T-cell (primary cell): ENCODE measurements at regions not wholly inside any gene's neighbourhood (a gene's known extent, or its start where the extent isn't known, plus 50 kb on each side); places are given as distances from the start of the nearest gene placed in this dataset.

Source experiments
- ATAC-seq, 4 experiments: fragments of 200-7000 bp in 3 of 4; fragments of 150-1000 bp in 1 of 4; cut with Tn5 transposase; replicated peaks in 1 of 4; 1 replicate in 3 of 4; 2 replicates in 1 of 4; pipeline ENCODE4 v1.10.0; 2021; ENCODE audit warnings: moderate library complexity in 3 of 4, mild to moderate bottlenecking in 2 of 4, moderate number of reproducible peaks in 1 of 4
- CTCF ChIA-PET, 2 donors: fragments of 300-600 bp; sonication (Branson Sonifier 250); formaldehyde crosslinking; loops; one replicate each; lab custom pipeline; 2022; ENCODE audit warnings: antibody characterized with exemption in 2 of 2; lab: Charles Lee
- POLR2A ChIA-PET, 2 donors: fragments of 300-600 bp; sonication (Branson Sonifier 250); formaldehyde crosslinking; loops; one replicate each; lab custom pipeline; 2022; ENCODE audit warnings: antibody characterized with exemption in 2 of 2; lab: Charles Lee
- DNase-seq, 35 experiments: peaks; one replicate each; pipeline versions ENCODE4 v3.0.0 to v3.0.0-alpha.2; 2013 to 2023
- H3K27ac ChIP-seq: one replicate; pipeline ENCODE4 v1.5.1; 2013; ENCODE audit warnings: low read length
- H3K27me3 ChIP-seq, 2 experiments: replicated peaks in 1 of 2; 1 replicate in 1 of 2; 2 replicates in 1 of 2; pipeline versions ENCODE4 v1.6.1 to v1.7.0; 2013; ENCODE audit warnings: low read length in 1 of 2, mixed read lengths in 1 of 2; ENCODE audit not compliant: control insufficient read depth in 2 of 2, insufficient read depth in 2 of 2; ENCODE audit errors: extremely low read depth in 1 of 2
- H3K36me3 ChIP-seq, 2 donors: 1 replicate in 1 of 2; 2 replicates in 1 of 2; pipeline versions ENCODE4 v1.6.1 to v1.7.0; 2013; ENCODE audit warnings: low read length in 1 of 2; ENCODE audit not compliant: control insufficient read depth in 2 of 2, insufficient read depth in 1 of 2; ENCODE audit errors: extremely low read depth in 1 of 2
- H3K4me1 ChIP-seq, 2 experiments: 1 replicate in 1 of 2; 2 replicates in 1 of 2; pipeline versions ENCODE4 v1.6.1 to v1.7.0; 2013; ENCODE audit warnings: low read length in 2 of 2, mixed read lengths in 1 of 2; ENCODE audit not compliant: insufficient read depth in 2 of 2, control insufficient read depth in 1 of 2; ENCODE audit errors: extremely low read depth in 1 of 2
- H3K4me3 ChIP-seq, 2 donors: 1 replicate in 1 of 2; 2 replicates in 1 of 2; pipeline versions ENCODE4 v1.5.1 to v1.7.0; 2013; ENCODE audit warnings: mild to moderate bottlenecking in 2 of 2, low read length in 1 of 2, moderate library complexity in 1 of 2; ENCODE audit not compliant: control insufficient read depth in 1 of 2; ENCODE audit errors: extremely low read depth in 1 of 2
- H3K9me3 ChIP-seq: 2 replicates; pipeline ENCODE4 v1.7.0; 2013
- H3K27ac Mint-ChIP-seq, 2 donors: one replicate each; pipeline ENCODE4 v1.8.0; 2020 to 2021; ENCODE audit warnings: mild to moderate bottlenecking in 2 of 2, mixed read lengths in 2 of 2
- H3K27me3 Mint-ChIP-seq, 2 donors: one replicate each; pipeline ENCODE4 v1.8.0; 2021 to 2022; ENCODE audit warnings: mixed read lengths in 2 of 2
- H3K36me3 Mint-ChIP-seq: one replicate; pipeline ENCODE4 v1.8.0; 2021; ENCODE audit warnings: mixed read lengths
- H3K4me1 Mint-ChIP-seq, 3 donors: one replicate each; pipeline ENCODE4 v1.8.0; 2020 to 2022; ENCODE audit warnings: mixed read lengths in 3 of 3, mild to moderate bottlenecking in 1 of 3
- H3K4me3 Mint-ChIP-seq, 3 donors: one replicate each; pipeline ENCODE4 v1.8.0; 2020 to 2022; ENCODE audit warnings: mild to moderate bottlenecking in 3 of 3, mixed read lengths in 3 of 3, moderate library complexity in 3 of 3
- H3K9me3 Mint-ChIP-seq, 3 donors: one replicate each; pipeline ENCODE4 v1.8.0; 2020 to 2022; ENCODE audit warnings: mixed read lengths in 3 of 3
- WGBS: methylation state at CpG from one replicate; pipeline ENCODE4 v1.1.5; 2013; ENCODE audit warnings: missing lambda C conversion rate; ENCODE audit not compliant: insufficient coverage; 5-methylcytosine and 5-hydroxymethylcytosine counted together

- POLR2A ChIA-PET, result no interaction called here
Measured at GRCh38 chr3:72489901-72490300, 358.3 kb downstream of the SHQ1 start.

GRCh38 chr3:72488738-72489035 is 359.6 kb downstream of the SHQ1 start:
- Histone ChIP-seq H3K36me3 (no peaks in the 10 kb centered on the region), H3K9me3 (no peaks in the 10 kb centered on the region), H3K27me3 (peaks cover 0 to 4% of the 10 kb centered on the region in 2 experiments), H3K27ac (no peak overlapping the region), H3K4me1 (no peaks in the 10 kb centered on the region), H3K4me3 (no peak overlapping the region)
- H3K27me3 Mint-ChIP-seq, result no peaks in the 10 kb centered on the region
- H3K27ac Mint-ChIP-seq, result no peak overlapping the region
- ATAC-seq (no peak), DNase-seq (no peak)
- H3K36me3 Mint-ChIP-seq, result no peaks in the 10 kb centered on the region
- 97% methylated on average over 4 of the region's 5 CpGs for WGBS
- peaks cover 0 to 3% (median 0%) of the 10 kb centered on the region in 3 donors for H3K9me3 Mint-ChIP-seq
- POLR2A ChIA-PET, result no interaction called here
- CTCF ChIA-PET, result no interaction called here
- H3K4me3 Mint-ChIP-seq, result no peak overlapping the region
- peaks cover 0 to 2% (median 0%) of the 10 kb centered on the region in 3 donors for H3K4me1 Mint-ChIP-seq

More at GRCh38 chr3:72489901-72490300, 358.3 kb downstream of the SHQ1 start:
- Histone ChIP-seq H3K36me3 (no peaks in the 10 kb centered on the region), H3K4me3 (no peak overlapping the region), H3K9me3 (peaks cover 2% of the 10 kb centered on the region), H3K27ac (no peak overlapping the region), H3K27me3 (peaks cover 0 to 4% of the 10 kb centered on the region in 2 experiments), H3K4me1 (no peaks in the 10 kb centered on the region)
- ATAC-seq (no peak), DNase-seq (no peak)
- Mint-ChIP-seq H3K4me1 (peaks cover 0 to 5% (median 0%) of the 10 kb centered on the region in 3 donors), H3K36me3 (no peaks in the 10 kb centered on the region), H3K9me3 (peaks cover 0 to 9% (median 0%) of the 10 kb centered on the region in 3 donors), H3K27ac (no peak overlapping the region), H3K27me3 (no peaks in the 10 kb centered on the region), H3K4me3 (no peak overlapping the region)
- WGBS, result no CpG with 5 or more reads among the region's 7 CpGs
- CTCF ChIA-PET, result no interaction called here

- no peak overlapping the region for H3K4me3 Mint-ChIP-seq
- WGBS, result 70% methylated on average over 7 of the region's 9 CpGs
- peaks cover 3 to 4% (median 3%) of the 10 kb centered on the region in 3 donors for H3K4me1 Mint-ChIP-seq
- no peak overlapping the region for H3K27ac Mint-ChIP-seq
- ChIA-PET CTCF (no interaction called here), POLR2A (no interaction called here)
- no peak overlapping the region for H3K4me3 ChIP-seq
- no peaks in the 10 kb centered on the region for H3K36me3 ChIP-seq
- ATAC-seq (no peak), DNase-seq (no peak)
- peaks cover 0 to 4% of the 10 kb centered on the region in 2 experiments for H3K27me3 ChIP-seq
- no peaks in the 10 kb centered on the region for H3K27me3 Mint-ChIP-seq
- H3K4me1 ChIP-seq, result no peaks in the 10 kb centered on the region
- no peak overlapping the region for H3K27ac ChIP-seq
- H3K9me3 ChIP-seq, result no peaks in the 10 kb centered on the region
- no peaks in the 10 kb centered on the region for H3K36me3 Mint-ChIP-seq
- H3K9me3 Mint-ChIP-seq, result no peaks in the 10 kb centered on the region
Measured at GRCh38 chr3:72487946-72488737, 360.1 kb downstream of the SHQ1 start.

- H3K27me3 Mint-ChIP-seq, result no peaks in the 10 kb centered on the region
- H3K4me3 Mint-ChIP-seq, result no peak overlapping the region
- ChIA-PET CTCF (no interaction called here), POLR2A (interaction anchor here in 1 of 2 donors (0.7 kb wide), 1 partner anchor 524 kb away, joined by 7 read pairs; no protein-coding TSS in a partner anchor)
- Histone ChIP-seq H3K4me1 (peaks cover 0 to 6% of the 10 kb centered on the region in 2 experiments), H3K27me3 (peaks cover 0 to 3% of the 10 kb centered on the region in 2 experiments), H3K4me3 (no peak overlapping the region), H3K27ac (no peak overlapping the region), H3K36me3 (no peaks in the 10 kb centered on the region), H3K9me3 (no peaks in the 10 kb centered on the region)
- H3K27ac Mint-ChIP-seq, result no peak overlapping the region
- 46% methylated on average over 6 of the region's 11 CpGs for WGBS
- H3K4me1 Mint-ChIP-seq, result peaks cover 11 to 13% (median 11%) of the 10 kb centered on the region in 3 donors
- no peaks in the 10 kb centered on the region for H3K9me3 Mint-ChIP-seq
- ATAC-seq (no peak), DNase-seq (no peak)
- no peaks in the 10 kb centered on the region for H3K36me3 Mint-ChIP-seq
Measured at GRCh38 chr3:72487078-72487765, 361.0 kb downstream of the SHQ1 start.

GRCh38 chr3:72485641-72486040 is 362.6 kb downstream of the SHQ1 start:
- Mint-ChIP-seq H3K36me3 (no peaks in the 10 kb centered on the region), H3K27ac (no peak overlapping the region), H3K9me3 (no peaks in the 10 kb centered on the region), H3K4me3 (no peak overlapping the region), H3K4me1 (peaks cover 11 to 15% (median 14%) of the 10 kb centered on the region in 3 donors), H3K27me3 (no peaks in the 10 kb centered on the region)
- H3K4me1 ChIP-seq, result peaks cover 0 to 6% of the 10 kb centered on the region in 2 experiments
- no peak overlapping the region for H3K27ac ChIP-seq
- DNase-seq (no peak), ATAC-seq (no peak)
- POLR2A ChIA-PET, result no interaction called here
- WGBS, result 100% methylated on average over 1 of the region's 2 CpGs
- no peak overlapping the region for H3K4me3 ChIP-seq
- CTCF ChIA-PET, result interaction anchor here in 1 of 2 donors (0.6 kb wide), 1 partner anchor 576 kb away, joined by 3 read pairs; no protein-coding TSS in a partner anchor
- no peaks in the 10 kb centered on the region for H3K27me3 ChIP-seq
- H3K9me3 ChIP-seq, result no peaks in the 10 kb centered on the region
- no peaks in the 10 kb centered on the region for H3K36me3 ChIP-seq

- Mint-ChIP-seq H3K4me3 (peak overlapping the region in 2 of 3 donors; percentile 75 to 76), H3K27ac (no peak overlapping the region), H3K36me3 (no peaks in the 10 kb centered on the region), H3K4me1 (peaks cover 11 to 15% (median 14%) of the 10 kb centered on the region in 3 donors), H3K27me3 (no peaks in the 10 kb centered on the region), H3K9me3 (no peaks in the 10 kb centered on the region)
- Histone ChIP-seq H3K4me3 (no peak overlapping the region), H3K9me3 (no peaks in the 10 kb centered on the region), H3K36me3 (no peaks in the 10 kb centered on the region), H3K27me3 (no peaks in the 10 kb centered on the region), H3K27ac (no peak overlapping the region), H3K4me1 (peaks cover 0 to 6% of the 10 kb centered on the region in 2 experiments)
- POLR2A ChIA-PET, result interaction anchor here in 1 of 2 donors (0.6 kb wide), 1 partner anchor 9 kb away, joined by 4 read pairs; no protein-coding TSS in a partner anchor
- CTCF ChIA-PET, result no interaction called here
- ATAC-seq (no peak), DNase-seq (no peak)
- no CpG with 5 or more reads among the region's 3 CpGs for WGBS
Measured at GRCh38 chr3:72483554-72484104, 364.6 kb downstream of the SHQ1 start.
